PC-9 (cell line): ENCODE measurements at regions not wholly inside any gene's neighbourhood (a gene's known extent, or its start where the extent isn't known, plus 50 kb on each side); places are given as distances from the start of the nearest gene placed in this dataset.

Source experiments
- BruUV-seq: library from RNA; stranded (reverse); fragments of 400-500 nt; replicated peaks from 2 replicates; lab custom pipeline; 2021; lab: Mats Ljungman, UMichigan
- CTCF ChIA-PET: fragments of 300-600 bp; sonication (Branson Sonifier 250); formaldehyde crosslinking; loops from one replicate; lab custom pipeline; 2022; ENCODE audit warnings: antibody characterized with exemption; lab: Charles Lee
- POLR2A ChIA-PET: fragments of 300-600 bp; sonication (Branson Sonifier 250); formaldehyde crosslinking; loops from one replicate; lab custom pipeline; 2022; ENCODE audit warnings: antibody characterized with exemption; ENCODE audit not compliant: unreplicated experiment; lab: Charles Lee
- DNase-seq, 2 experiments: peaks; one replicate each; pipeline versions ENCODE4 v3.0.0 to v3.0.0-alpha.2; 2015 to 2022; ENCODE audit warnings: mixed read lengths in 1 of 2
- H2AFZ ChIP-seq: fragments of 200-600 bp; sonication (generic); 2 replicates; pipeline ENCODE4 v1.8.1; 2017; ENCODE audit warnings: antibody characterized with exemption
- H3F3A ChIP-seq: fragments of 200-600 bp; sonication (generic); 2 replicates; pipeline ENCODE4 v1.8.1; 2017; ENCODE audit warnings: antibody characterized with exemption, mild to moderate bottlenecking, low read depth; ENCODE audit not compliant: insufficient read depth
- H3K27ac ChIP-seq: fragments of 200-600 bp; sonication (generic); 2 replicates; pipeline ENCODE4 v1.6.1; 2016; ENCODE audit warnings: mixed run types
- H3K27me3 ChIP-seq: fragments of 200-600 bp; sonication (generic); 2 replicates; pipeline ENCODE4 v1.6.1; 2016; ENCODE audit warnings: low read depth, mixed run types; ENCODE audit not compliant: insufficient read depth
- H3K36me3 ChIP-seq: fragments of 200-600 bp; sonication (generic); 2 replicates; pipeline ENCODE4 v1.6.1; 2016; ENCODE audit warnings: low read depth, mixed run types
- H3K4me1 ChIP-seq: fragments of 200-600 bp; sonication (generic); replicated peaks from 2 replicates; pipeline ENCODE4 v1.6.1; 2016; ENCODE audit warnings: mixed run types; ENCODE audit not compliant: insufficient read depth
- H3K4me2 ChIP-seq: fragments of 200-600 bp; sonication (generic); 2 replicates; pipeline ENCODE4 v1.6.1; 2017; ENCODE audit warnings: mixed run types
- H3K4me3 ChIP-seq: fragments of 200-600 bp; sonication (generic); 2 replicates; pipeline ENCODE4 v1.6.1; 2016; ENCODE audit warnings: mixed run types
- H3K79me2 ChIP-seq: fragments of 200-600 bp; sonication (generic); 2 replicates; pipeline ENCODE4 v1.6.1; 2017; ENCODE audit warnings: low read depth, mixed run types
- H3K9me2 ChIP-seq: fragments of 200-600 bp; sonication (generic); 2 replicates; pipeline ENCODE4 v1.8.1; 2017; ENCODE audit warnings: mild to moderate bottlenecking; ENCODE audit not compliant: insufficient read depth
- H3K9me3 ChIP-seq: fragments of 200-600 bp; sonication (generic); 2 replicates; pipeline ENCODE4 v1.8.1; 2016; ENCODE audit warnings: low read depth; ENCODE audit not compliant: insufficient read depth
- H4K20me1 ChIP-seq: fragments of 200-600 bp; sonication (generic); 2 replicates; pipeline ENCODE4 v1.8.1; 2017; ENCODE audit not compliant: insufficient read depth
- EZH2 ChIP-seq: fragments of 200-600 bp; sonication (generic); IDR thresholded peaks from 2 replicates; pipeline ENCODE4 v1.8.0; 2017; ENCODE audit warnings: antibody characterized with exemption, low read depth
- intact Hi-C: fragments of 100-400 bp; cut with micrococcal nuclease; formaldehyde crosslinking; loops from one replicate; pipeline ENCODE4 v1.10.0; 2022; ENCODE audit not compliant: unreplicated experiment
- TF ChIP-seq, protein P1 (sequence below): fragments of 200-600 bp; sonication (generic); conservative IDR thresholded peaks from 2 replicates; pipeline ENCODE4 v1.6.1; 2017; ENCODE audit warnings: mixed run types, antibody characterized with exemption, mild to moderate bottlenecking, moderate library complexity

DNA sequence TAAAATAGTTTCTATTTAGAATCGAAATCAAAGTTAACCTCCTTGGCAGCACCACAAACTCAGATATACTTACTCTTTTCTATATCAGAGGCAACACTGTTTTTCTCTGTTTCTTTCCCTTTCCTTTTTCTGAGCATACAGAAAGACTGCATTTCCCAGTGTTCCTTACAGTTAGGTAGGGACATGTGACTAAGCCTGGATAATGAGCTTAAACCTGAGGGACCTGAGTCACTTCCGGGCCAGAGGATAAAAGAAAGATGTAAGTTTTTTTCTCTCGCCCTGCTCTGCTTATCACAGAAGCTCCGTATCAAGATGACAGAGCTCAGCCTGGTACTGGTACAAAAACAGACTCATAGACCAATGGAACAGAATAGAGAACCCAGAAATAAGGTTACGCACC lies 531.9 kb downstream of the KLF12 start:
- H3K9me2 ChIP-seq, result no peaks in the 10 kb centered on the region
- ChIA-PET POLR2A (no interaction called here), CTCF (no interaction called here)
- peaks cover 5% of the 10 kb centered on the region; the same call in 1 of the 2 replicates for H3K9me3 ChIP-seq
- intact Hi-C loops, result no loop called here
- H3K4me3 ChIP-seq, result no peak overlapping the region
- no peaks in the 10 kb centered on the region for H3K36me3 ChIP-seq
- H3K27ac ChIP-seq, result no peak overlapping the region
- H3F3A ChIP-seq, result peaks cover 20% of the 10 kb centered on the region
- H3K4me2 ChIP-seq, result no peak overlapping the region
- TF ChIP-seq EZH2, result no peak
- TF ChIP-seq, protein P1, sequence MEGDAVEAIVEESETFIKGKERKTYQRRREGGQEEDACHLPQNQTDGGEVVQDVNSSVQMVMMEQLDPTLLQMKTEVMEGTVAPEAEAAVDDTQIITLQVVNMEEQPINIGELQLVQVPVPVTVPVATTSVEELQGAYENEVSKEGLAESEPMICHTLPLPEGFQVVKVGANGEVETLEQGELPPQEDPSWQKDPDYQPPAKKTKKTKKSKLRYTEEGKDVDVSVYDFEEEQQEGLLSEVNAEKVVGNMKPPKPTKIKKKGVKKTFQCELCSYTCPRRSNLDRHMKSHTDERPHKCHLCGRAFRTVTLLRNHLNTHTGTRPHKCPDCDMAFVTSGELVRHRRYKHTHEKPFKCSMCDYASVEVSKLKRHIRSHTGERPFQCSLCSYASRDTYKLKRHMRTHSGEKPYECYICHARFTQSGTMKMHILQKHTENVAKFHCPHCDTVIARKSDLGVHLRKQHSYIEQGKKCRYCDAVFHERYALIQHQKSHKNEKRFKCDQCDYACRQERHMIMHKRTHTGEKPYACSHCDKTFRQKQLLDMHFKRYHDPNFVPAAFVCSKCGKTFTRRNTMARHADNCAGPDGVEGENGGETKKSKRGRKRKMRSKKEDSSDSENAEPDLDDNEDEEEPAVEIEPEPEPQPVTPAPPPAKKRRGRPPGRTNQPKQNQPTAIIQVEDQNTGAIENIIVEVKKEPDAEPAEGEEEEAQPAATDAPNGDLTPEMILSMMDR, result no peak
- no TSS peak for BruUV-seq
- no peaks in the 10 kb centered on the region for H3K27me3 ChIP-seq
- H3K4me1 ChIP-seq, result peaks cover 14% of the 10 kb centered on the region
- no peaks in the 10 kb centered on the region for H3K79me2 ChIP-seq
- DNase-seq, result peak in 1 of 2 experiments; percentile 10
- H2AFZ ChIP-seq, result peak overlapping the region; percentile 6; the same call in 1 of the 2 replicates
- no peaks in the 10 kb centered on the region for H4K20me1 ChIP-seq

DNA sequence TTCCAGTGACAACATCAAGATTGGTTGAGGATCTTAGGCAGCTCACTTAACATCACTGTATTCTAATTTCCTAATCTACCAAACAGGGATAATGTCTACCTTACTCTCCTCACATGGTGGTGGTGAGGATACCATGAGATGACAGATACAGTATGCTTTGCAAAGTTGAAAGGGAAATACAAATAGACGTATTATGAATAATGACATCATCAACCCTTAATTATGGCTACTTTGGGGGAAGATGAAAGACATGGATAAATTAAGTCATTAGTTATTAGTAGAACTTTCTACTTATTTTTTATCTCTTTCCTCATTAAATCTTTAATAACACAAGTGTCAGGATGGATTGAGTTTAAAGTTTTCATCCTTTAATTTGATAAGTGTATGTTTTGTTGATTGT lies 532.5 kb downstream of the KLF12 start:
- no peak overlapping the region for H3K4me2 ChIP-seq
- no TSS peak for BruUV-seq
- peaks cover 22% of the 10 kb centered on the region for H3F3A ChIP-seq
- H3K4me3 ChIP-seq, result no peak overlapping the region
- no peak overlapping the region for H2AFZ ChIP-seq
- CTCF ChIA-PET, result interaction anchor here (0.7 kb wide), 1 partner anchor 1392 kb away, joined by 3 read pairs; no protein-coding TSS in a partner anchor
- H3K27me3 ChIP-seq, result no peaks in the 10 kb centered on the region
- no peak overlapping the region for H3K27ac ChIP-seq
- DNase-seq, result no peak
- no peaks in the 10 kb centered on the region for H3K79me2 ChIP-seq
- no peaks in the 10 kb centered on the region for H4K20me1 ChIP-seq
- POLR2A ChIA-PET, result no interaction called here
- intact Hi-C loops, result no loop called here
- no peaks in the 10 kb centered on the region for H3K36me3 ChIP-seq
- H3K9me3 ChIP-seq, result peaks cover 5% of the 10 kb centered on the region; the same call in 1 of the 2 replicates
- peaks cover 19% of the 10 kb centered on the region for H3K4me1 ChIP-seq
- TF ChIP-seq EZH2, result no peak
- TF ChIP-seq, protein P1, result no peak
- H3K9me2 ChIP-seq, result no peaks in the 10 kb centered on the region

DNA sequence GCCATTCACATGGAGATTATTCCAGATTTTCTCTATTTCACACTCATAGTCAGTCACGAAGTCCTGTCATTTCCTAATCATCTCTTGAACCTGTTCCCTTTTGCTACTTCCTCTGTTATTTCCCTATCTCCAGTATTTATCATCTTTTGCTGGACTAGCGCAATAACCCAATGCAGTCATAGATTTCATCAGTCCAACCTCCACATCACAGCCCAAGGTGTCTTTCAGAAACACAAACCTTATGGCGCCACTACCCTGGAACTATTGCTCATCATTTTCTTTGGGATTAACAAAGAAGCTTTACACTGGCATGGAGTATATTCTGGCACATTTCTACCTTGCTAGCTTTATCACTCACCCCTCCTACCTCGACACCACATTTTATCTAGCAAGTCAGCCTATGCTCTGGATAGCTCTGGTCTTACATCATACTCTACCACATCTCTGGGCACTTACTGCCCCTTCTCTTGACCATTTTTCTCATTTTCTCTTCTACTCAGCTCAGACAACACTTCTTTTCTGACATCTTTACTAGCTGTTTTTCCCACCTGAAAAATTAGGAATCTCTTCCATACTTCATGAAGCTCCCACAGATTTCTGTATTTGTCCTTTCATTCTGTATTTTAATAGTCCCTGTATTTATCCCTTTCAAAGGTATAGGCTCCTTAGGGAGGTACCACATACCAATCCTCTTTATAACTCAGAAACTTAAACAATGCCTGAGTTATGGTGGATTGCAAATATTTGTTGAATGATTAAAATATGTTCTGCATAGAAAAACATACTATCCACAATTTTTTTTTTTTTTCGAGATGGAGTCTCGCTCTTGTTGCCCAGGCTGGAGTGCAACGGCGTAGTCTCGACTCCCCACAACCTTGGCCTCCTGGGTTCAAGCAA lies 534.7 kb downstream of the KLF12 start:
- Histone ChIP-seq H3K79me2 (no peaks in the 10 kb centered on the region), H3F3A (peaks cover 22% of the 10 kb centered on the region), H4K20me1 (no peaks in the 10 kb centered on the region), H3K4me1 (peaks cover 19% of the 10 kb centered on the region), H3K4me3 (no peak overlapping the region), H3K27me3 (no peaks in the 10 kb centered on the region), H3K9me2 (no peaks in the 10 kb centered on the region), H2AFZ (no peak overlapping the region), H3K4me2 (no peak overlapping the region), H3K9me3 (peaks cover 6% of the 10 kb centered on the region), H3K27ac (peak overlapping the region; percentile 70), H3K36me3 (no peaks in the 10 kb centered on the region)
- no peak for TF ChIP-seq EZH2
- TF ChIP-seq, protein P1, result no peak
- ChIA-PET CTCF (no interaction called here), POLR2A (no interaction called here)
- no TSS peak for BruUV-seq
- intact Hi-C loops, result no loop called here
- DNase-seq, result no peak
